ENCODE measurements at regions not wholly inside any gene's neighbourhood (a gene's known extent, or its start where the extent isn't known, plus 50 kb on each side); places are given as distances from the start of the nearest gene placed in this dataset.

DNA sequence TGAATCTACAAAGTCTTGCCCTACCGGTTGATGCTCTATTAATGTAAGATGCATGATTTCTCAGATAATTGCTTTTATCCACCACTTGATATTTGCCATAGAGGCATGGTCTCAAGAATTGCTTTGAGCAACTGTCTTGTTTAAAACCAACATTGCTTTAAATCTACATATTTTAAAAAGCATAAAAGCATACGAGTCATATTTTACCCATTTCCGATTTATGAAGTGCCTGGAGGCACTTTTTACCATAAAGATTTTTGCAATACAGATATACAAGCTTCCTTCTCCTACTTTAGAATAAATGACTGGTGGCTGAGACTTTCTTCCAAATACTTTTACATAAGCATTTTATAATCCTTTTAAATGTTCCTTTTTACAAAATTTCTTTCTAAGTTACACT, 517.6 kb downstream of the TXNL1 start:
- no peak for DNase-seq

DNA sequence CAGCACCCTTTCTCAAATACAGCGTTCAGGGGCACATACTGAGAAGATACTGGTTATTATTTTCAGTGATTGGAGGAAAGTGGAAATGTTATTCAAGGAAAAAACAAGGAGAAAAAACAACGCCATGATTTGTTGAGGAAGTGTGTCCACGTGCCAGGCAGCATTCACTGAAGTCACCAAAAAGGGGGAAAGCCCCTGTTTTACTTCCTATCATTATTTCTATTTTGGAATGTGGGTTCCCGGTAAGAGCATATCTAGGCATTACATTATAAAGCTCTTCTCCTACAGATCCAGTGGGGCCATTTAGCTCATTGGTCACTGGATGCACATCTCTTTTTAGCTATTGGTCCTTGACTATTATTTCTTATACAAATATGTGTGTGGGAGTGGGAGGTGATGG, 518.7 kb downstream of the TXNL1 start:
- no peak for DNase-seq

DNA sequence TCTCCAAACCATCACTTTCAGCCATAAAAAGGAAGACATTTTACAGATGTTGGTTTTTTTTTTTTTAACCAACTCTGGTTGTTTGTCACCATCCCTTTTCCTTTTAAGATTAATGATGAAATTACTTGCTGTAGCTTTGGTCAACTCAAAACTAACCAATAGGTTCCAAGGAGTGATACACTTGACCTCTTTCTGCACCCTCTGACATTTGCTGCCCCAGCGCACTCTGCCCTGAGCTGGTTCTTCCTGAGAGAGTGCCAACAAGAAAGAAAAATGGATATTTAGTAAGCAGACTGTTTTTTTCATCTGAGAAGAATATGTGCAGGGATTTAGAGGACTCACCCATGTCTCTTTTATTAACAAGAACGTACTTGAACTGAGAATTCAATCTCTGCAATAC, 520.0 kb downstream of the TXNL1 start:
- DNase-seq = no peak

DNA sequence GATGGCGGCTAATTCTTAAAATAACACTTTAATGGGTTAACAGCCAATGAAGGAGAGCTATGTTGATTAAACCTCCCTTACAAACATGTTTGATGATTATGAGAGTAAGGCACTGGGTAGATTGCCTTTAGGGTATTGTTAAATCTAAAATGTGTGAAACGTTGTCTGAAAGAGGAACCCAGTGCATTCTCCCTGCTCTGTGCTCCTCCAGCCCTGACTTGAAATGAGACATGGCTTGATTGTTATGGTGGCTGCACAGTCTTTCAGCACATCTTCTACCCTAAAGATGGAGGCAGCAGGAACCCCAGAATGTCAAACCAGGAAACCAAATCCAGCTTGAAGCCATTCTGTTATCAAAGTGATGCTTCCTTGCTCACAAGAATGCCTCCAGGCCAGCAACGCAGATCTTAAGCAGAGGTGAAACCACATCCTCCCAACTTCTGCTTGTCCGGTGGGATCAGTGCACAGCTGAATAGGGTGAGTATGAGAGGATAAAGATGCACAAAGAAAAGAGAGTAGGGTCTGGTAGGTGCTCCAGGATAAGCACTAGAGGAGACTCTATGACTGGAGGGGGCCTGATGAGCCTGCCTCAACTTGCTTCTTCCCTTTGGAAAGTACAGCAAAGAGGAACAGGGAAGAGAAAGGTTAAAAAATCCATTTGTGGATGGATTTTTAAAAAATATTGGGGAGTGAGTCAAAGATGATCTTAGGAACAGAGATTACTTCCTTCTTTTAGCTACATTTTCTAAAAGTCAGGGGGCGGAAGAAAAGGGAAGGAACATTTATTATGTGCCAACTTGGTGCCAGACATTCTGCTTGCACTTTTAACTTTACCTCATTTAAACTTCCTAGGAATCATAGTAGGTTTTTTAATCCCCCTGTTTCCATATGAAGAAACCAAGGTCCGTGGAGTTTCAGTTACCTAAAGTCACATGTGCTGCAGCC, 523.0 kb downstream of the TXNL1 start:
- no peak for DNase-seq

DNA sequence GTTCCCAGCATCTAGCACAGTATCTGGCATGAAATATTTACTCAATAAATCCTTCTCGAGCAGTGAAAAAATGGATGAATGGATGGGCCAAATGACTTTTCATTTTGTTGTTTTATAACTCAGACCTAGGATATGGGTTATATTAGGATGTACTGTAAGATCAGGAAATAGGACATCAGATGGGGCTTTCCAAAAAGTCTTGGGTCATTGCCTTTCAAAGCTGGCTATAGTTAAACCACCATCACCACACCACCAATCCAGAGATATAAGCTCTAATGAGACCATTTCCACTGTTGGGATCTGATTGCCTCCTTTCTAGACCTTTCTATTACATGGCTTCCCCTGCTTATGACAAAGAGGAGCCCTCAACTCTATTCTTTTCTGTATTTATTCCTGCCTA, 525.0 kb upstream of the TCF4 start:
- no peak for DNase-seq

DNA sequence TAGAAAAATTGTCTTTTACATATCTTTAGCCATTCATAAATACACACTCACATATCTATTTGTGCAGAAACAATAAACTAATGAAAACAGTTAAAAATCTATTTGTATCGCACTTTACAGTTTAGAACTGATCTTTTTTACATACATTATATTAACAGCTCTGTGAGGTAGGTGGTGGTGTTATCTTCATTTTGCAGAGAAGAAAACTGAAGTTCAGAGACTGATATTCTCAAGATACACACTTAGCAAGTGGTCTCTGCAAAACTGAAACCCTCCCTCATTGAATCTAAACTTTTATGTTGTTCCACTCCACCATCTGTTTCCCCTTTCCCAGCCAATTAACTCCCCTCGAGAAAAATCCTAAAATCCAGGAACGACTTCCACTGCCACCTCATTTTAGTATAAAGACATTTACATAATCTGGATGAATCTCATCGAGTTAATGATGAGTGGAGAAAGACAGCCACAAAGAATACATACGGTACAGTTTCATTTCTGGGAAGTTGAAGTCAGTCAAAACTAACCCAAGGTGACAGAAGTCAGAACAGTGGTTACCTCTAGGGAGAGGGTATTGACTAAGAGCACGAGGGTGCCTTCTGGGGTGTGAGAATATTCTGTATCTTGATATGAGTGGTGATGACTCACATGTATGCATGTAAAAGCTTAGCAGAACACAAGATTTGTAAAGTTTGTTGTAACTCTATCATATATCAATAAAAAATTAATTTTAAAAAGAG, 524.2 kb upstream of the TCF4 start:
- no peak for DNase-seq

DNA sequence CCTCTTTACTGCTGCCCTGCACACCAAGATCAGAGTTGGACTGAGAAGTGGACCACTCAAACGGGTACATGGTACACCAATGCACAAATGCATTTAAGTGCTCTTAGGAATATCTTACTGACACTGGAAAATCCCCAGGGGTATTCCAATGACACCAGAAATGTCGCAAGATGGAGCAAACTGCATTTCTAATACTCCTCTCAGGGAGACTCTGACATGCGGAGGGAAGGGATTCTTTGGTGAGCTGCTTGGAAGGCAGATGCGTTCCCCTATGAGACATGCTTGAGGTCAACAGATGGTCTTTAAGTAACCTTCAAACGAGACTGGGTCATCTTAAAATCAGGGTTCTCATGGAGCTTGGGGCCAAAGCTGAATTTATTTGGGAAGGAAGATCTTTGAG, 521.8 kb upstream of the TCF4 start:
- DNase-seq = no peak

DNA sequence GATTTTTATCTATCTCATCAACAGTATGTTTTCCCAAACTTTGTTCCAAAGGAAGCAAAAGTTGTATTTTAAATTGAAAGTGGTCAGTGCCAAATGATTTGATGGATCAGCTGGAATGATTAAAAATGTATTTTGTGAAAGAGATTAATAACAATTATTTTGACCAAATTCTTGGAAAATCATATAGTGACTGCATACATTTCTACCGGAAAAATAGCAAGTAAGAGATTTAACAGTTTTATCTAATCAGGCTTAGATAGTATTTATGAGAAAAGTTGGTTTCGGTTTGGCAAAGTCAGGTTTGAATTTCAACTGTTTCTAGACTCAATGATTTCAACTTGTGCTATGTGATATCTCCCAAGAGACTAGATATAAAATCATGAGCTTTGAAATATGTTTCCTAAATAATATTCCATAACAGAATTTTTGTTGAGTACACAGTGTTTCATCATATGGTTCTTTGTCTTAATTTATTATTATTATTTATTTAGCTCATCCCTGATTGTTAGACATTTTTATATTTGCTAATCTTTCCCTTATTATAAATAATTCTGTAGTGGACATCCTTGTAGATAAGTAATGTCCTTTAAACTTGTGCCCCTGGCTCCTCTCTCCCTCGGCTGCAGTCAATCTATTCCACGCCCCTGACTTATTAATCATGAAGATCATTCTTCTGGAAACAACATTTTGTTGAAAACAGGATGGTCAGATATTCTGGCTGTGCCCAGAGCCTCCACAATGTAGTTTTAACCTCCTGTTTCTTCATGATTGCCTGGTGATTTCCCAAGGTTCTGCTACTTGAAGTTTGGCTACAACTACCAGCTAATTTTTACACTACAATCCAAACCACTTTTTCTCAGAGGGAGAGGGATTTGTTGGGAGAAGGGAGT, 520.7 kb upstream of the TCF4 start:
- DNase-seq = no peak

DNA sequence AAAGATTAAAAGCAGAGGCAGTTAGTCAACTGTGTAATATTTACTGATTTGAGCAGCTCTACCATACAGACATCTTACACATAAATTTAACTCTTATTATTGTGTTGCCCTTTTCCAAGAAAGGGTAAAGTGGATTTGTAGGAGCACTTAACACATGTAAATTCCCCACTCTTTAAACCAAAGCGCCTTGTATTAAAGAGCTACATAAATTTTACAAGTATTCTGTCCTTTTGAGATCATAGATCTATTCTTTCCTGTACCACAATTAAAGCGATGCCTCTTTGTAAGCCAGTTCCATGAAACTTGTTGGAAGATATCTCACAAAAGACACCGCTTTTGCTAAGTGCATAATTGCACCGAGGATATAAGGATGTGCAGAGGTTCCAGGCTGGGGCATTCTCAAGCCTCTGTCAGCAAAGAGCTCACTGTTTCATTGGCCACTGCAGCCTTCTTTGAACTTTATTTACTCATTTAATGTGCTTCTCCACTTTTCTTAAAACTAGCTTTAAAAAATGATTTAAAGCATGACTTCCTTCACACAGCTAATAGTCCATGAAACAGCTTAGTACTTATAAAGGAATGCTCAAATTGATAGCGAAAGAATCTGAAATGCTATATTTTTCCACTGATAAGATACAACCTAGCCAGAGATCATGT, 520.0 kb upstream of the TCF4 start:
- peak; percentile 25 for DNase-seq

DNA sequence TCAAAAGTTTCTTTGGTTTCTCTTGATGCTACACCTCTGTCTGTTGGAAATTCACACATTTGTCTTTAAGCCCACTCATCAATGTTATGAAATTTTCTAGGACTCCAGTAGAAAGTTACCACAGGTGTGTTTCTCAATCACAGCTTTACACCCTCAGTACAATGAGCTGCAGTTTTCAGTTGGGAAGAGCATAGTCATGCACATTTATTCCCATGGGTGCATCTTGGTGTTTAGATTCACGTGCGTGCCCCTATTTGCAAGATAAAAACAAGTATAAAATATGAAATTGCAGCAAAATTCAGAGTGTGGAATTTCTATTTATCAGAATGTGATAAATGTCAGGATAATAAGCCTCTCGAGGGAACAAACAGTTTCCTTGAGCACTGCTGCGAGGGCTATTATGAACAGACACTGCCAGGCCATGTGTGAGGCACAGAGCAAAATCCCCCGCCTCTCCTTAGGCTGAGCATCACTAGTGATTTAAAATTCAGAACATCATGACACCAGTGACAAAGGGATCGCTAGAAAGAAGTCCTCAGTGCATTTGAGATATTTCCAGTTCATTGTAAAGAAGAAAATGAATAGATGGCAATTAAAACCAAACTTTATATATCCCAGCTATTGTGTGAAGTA, 512.2 kb upstream of the TCF4 start:
- DNase-seq = no peak

DNA sequence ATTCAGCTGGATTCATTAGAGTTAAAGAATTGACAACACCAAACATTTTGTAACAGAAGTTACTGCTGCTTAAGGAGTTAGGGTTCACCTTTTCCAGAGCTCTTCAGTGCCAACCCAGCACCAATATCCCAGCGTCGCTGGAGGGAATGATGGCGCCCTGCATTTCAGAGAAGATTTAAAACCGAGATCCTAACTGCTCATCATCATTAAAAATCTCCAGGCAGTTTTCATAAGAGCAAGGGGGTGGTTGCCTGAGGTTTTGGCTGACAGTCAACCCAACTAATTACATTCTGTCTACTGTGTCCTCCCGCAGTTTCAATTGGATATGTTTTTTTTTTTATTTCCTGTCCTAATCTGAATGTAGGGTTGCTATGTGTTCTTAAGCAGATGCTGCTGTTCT, 509.6 kb upstream of the TCF4 start:
- no peak for DNase-seq

DNA sequence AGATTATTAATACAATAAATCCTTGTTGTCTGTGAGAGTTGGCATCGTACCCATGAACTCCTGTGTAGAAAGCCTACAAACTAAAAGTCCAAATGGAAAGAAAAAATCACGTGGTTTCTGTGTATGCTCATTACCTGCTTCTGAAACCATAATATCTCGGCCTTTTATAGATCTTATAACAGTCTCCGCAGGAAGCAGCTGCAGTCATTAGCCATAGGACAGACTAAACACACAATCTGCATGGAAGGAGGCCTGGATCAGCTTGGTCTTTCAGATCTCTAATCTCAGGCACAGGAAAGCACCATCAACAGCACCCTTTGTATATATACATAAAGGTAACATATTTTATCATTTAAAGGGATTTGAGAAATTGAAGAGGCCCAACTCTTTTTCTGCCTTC, 508.9 kb upstream of the TCF4 start:
- DNase-seq = no peak

DNA sequence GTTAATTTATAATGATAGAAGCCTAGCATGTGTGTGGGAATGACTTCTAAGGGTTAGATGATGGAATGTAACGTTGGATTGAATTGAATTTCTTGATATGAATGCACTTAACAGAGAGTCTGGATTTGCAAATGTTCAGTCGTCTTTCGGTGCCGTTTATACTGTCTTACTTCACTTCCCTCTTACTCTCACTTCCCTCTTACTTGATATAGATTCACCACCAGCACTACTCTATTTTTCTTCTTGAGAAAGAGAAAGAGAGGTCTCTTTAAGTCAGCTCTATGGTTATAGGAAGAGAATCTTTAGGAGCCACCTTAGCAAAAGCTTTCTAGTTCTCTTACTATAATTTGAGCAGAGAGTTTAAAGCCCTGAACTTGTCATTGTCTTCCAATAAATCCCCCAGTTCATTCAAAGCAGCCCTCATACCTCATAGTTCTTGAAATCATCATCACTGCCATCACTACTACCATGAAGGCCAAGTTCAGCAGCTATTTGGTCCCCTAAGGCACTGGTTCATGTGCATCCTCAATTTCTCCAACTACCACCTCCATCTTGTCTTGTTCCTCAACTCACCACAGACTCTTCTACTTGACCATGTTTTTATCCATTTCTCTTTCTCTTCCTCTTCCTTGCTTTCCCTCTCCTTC, 501.7 kb upstream of the TCF4 start:
- DNase-seq = no peak

DNA sequence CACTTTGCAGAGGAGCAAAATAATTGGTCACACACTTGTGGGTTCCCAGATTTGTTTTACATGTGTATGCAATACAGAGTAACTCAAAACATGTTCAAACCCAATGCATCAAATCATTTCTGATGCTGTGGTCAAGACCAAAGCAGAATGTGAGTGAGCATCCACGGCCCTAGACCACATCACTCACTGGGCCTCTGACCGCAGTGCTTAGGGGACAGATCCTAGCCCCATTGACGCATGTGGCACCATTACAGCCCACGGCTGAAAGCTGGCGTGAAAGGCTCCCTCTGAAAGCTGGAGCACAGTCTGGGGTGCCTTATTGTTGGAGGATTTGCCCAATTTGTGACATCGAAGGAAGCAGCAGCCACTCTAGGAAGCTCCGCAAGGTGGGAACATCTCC, 498.8 kb upstream of the TCF4 start:
- no peak for DNase-seq

DNA sequence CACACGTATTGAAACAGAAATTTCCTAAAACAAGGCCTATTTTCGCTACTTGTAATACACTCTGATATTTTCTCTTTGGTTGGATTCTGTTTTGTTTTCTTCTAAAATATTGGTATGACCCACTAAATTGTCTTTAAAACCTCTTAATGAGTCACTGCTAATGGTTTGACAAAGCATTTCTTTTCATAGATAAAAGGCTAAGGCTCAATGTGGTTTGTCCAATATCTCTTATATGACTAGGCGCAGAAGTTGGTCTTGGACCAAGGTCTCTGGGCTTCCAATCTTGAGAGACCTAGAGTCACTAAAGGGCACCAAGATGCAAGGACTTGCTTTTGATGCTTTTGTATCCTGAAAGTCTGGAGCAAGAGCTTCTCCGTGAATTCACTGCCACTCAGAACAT, 498.2 kb upstream of the TCF4 start:
- DNase-seq = no peak

DNA sequence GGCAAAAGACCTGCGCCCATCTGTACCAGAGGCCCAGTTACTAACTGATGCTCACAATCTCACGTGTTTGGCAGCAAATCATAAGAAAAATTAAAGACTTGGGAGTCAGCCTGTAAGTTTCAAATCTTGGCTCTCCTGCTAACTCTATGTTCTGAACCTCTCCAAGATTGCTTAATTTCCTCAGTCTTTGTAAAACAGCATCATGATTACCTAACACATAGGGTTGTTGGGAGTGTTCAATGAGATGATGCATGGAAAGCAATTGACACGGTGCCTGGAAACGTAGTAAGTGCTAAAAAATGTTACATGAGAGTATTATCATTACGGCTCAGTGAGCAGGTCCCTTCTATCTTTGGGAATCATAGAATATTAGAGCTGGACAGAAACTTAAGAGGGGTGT, 497.6 kb upstream of the TCF4 start:
- no peak for DNase-seq

DNA sequence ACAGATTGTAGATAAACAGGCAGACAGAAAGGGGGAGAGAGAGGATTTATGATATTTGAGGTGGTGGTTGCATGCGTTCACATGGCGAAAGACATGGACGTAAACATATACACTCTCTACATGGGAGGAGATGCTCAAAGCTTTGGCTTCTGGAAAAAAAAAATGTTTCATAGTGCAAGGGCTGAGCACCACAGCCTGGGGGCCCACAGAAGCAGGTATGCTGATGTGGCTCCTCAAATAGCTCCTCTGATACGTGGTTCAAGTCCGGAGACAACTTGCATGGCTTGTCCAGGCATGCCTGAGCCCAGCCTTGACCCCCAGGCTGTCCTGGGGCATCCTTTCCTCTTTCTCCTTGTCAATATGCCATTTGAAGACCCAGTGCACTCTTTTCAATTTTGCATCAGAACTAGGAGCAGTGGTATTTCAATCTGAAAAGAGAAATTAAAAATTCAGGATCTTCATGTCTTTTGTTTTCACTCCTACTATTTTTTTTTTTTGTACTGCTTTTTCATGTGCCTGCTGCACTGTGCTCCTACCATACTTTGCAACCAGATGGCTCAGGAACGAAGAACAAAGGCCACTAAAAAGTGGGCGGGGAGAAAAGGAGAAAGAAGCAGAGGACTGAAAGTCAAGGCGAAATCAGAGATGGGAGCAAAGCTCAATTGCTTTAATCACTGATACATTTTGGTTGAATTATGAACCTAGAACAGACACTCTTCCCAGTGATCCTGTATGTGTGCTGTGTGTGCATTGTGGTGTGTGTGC, 495.7 kb upstream of the TCF4 start:
- DNase-seq = peak; percentile 14

DNA sequence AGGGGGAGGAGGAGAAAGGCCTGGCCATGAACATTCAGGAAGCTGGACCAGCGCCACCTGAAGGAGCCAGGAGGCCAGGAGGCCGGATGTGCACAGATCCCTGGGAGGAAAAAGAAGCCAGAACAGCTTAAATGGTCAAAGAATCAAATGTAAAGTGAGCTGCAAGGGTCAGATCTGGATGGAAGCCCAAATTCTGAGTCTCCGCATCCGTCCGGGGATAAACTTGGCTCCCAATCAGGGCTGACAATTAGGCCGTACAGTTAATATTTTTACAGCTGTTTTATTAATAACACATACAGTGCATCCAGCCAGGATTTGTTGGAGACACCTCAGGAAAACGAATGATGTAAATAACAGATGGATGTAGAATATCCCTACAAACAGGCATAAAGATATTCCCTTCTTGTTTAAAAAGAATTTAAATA, 495.1 kb upstream of the TCF4 start:
- peak; percentile 69 for DNase-seq

DNA sequence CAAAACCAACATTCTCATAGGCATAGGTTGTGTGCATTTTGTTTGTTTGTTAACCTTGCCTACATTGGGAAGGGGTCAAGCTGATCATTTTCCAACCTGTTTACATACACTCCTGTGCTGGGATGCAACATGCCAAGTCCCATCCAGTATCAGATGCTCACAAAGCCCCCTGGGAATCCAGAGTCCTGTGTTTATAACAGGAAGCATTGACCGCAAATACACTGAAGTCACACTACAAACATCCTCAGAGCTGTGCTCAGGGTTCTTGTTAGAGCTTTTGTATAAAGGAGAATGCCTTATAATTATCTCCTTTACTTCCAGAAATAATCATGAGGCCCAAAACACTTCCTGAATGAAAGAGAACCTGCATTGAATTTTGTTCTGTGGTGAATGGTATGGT, 488.7 kb upstream of the TCF4 start:
- DNase-seq = no peak

DNA sequence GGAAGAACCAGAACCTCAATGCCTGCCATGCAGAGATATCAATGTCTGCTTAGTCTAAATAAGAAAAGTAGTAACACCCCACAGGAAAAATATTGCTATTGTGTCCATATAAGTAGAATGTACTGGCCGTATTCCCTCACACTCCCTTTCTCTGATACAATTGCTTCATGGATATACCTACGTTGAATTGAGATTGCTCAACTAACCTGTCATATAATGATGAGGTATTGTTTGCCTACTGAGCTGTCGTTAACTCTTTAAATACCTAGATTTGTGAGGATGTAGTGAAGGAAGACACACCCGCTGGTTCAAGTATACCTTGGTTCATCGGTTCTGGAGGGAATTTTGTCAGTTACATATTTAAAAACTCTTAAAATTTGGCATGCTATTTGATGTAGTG, 480.7 kb upstream of the TCF4 start:
- DNase-seq = no peak

Measured in left kidney (tissue), 1 donor.